Anterior cingulate cortex (tissue), 58 donors: ENCODE measurements at regions not wholly inside any gene's neighbourhood (a gene's known extent, or its start where the extent isn't known, plus 50 kb on each side); places are given as distances from the start of the nearest gene placed in this dataset.
A peak's percentile ranks its signal among the peaks of the same experiment; 100 is the strongest.
"Not testable (repeated sequence)": the region's sequence is repeated elsewhere in the genome, so short reads cannot be mapped to it uniquely, and the experiment has no call there.

ENCODE experiments used
- DNase-seq, 58 donors: peaks; one replicate each; lab custom pipeline; 2025; lab: John Stamatoyannopoulos, UW

GRCh38 chr2:203585516-203585915, 50.4 kb upstream of the RAPH1 start:
- DNase-seq, result no peak

GRCh38 chr2:203586206-203586605, 51.1 kb upstream of the RAPH1 start:
- DNase-seq, result no peak

- no peak for DNase-seq
Measured at GRCh38 chr2:203586696-203587095, 51.6 kb upstream of the RAPH1 start.

- DNase-seq, result no peak
Measured at GRCh38 chr2:203590496-203590895, 55.4 kb upstream of the RAPH1 start.

GRCh38 chr2:203591642-203592041, 56.5 kb upstream of the RAPH1 start:
- DNase-seq, result no peak

- no peak for DNase-seq
Measured at GRCh38 chr2:203592470-203592869, 57.4 kb upstream of the RAPH1 start.

- DNase-seq, result no peak
Measured at GRCh38 chr2:203594541-203594940, 59.4 kb upstream of the RAPH1 start.

- no peak for DNase-seq
Measured at GRCh38 chr2:203596183-203596582, 61.1 kb upstream of the RAPH1 start.

GRCh38 chr2:203599509-203599908, 64.4 kb upstream of the RAPH1 start:
- no peak for DNase-seq

- DNase-seq, result no peak
Measured at GRCh38 chr2:203600286-203600685, 65.2 kb upstream of the RAPH1 start.

- peak in 3 of 58 donors; percentile 6 to 24 (median 7) for DNase-seq
Measured at GRCh38 chr2:203603456-203604389, 68.6 kb upstream of the RAPH1 start.

- DNase-seq, result no peak
Measured at GRCh38 chr2:203605302-203605701, 70.2 kb upstream of the RAPH1 start.

- no peak for DNase-seq
Measured at GRCh38 chr2:203606051-203606450, 71.0 kb upstream of the RAPH1 start.

- DNase-seq, result no peak
Measured at GRCh38 chr2:203610558-203610957, 75.5 kb upstream of the RAPH1 start.

GRCh38 chr2:203612246-203612645, 77.1 kb upstream of the RAPH1 start:
- DNase-seq, result no peak

- DNase-seq, result no peak
Measured at GRCh38 chr2:203619267-203619878, 84.3 kb upstream of the RAPH1 start.

- no peak for DNase-seq
Measured at GRCh38 chr2:203621981-203622515, 84.4 kb upstream of the CD28 start.

GRCh38 chr2:203623096-203623495, 83.3 kb upstream of the CD28 start:
- DNase-seq, result no peak

- DNase-seq, result peak in 5 of 58 donors; percentile 13 to 29 (median 17)
Measured at GRCh38 chr2:203623661-203624060, 82.8 kb upstream of the CD28 start.

GRCh38 chr2:203625701-203626100, 80.7 kb upstream of the CD28 start:
- no peak for DNase-seq

GRCh38 chr2:203626247-203626646, 80.2 kb upstream of the CD28 start:
- DNase-seq, result not testable (repeated sequence)
